Panc1 (cell line): ENCODE measurements at regions not wholly inside any gene's neighbourhood (a gene's known extent, or its start where the extent isn't known, plus 50 kb on each side); places are given as distances from the start of the nearest gene placed in this dataset.

Experiments used
- ATAC-seq: fragments of 200-7000 bp; cut with Tn5 transposase; 2 replicates; pipeline ENCODE4 v1.9.1; 2020; ENCODE audit warnings: mild to moderate bottlenecking, moderate library complexity
- BruUV-seq: library from RNA; stranded (reverse); fragments of 400-500 nt; replicated peaks from 2 replicates; lab custom pipeline; 2021; lab: Mats Ljungman, UMichigan
- CTCF ChIA-PET: fragments of 300-600 bp; sonication (Branson Sonifier 250); formaldehyde crosslinking; loops from one replicate; lab custom pipeline; 2022; ENCODE audit warnings: antibody characterized with exemption; lab: Charles Lee
- POLR2A ChIA-PET: fragments of 300-600 bp; sonication (Branson Sonifier 250); formaldehyde crosslinking; loops from one replicate; lab custom pipeline; 2022; ENCODE audit warnings: antibody characterized with exemption; lab: Charles Lee
- DNase-seq: peaks from one replicate; pipeline ENCODE4 v3.0.0-alpha.2; 2010; ENCODE audit warnings: low read depth, low spot score
- H3K27ac ChIP-seq: 2 replicates; pipeline ENCODE4 v1.5.1; 2011; ENCODE audit warnings: mild to moderate bottlenecking, low read length, inconsistent platforms
- H3K27me3 ChIP-seq: fragments of 200-500 bp; sonication (Bioruptor generic); 2 replicates; pipeline ENCODE4 v1.6.0; 2014; ENCODE audit warnings: low read length, inconsistent platforms; ENCODE audit not compliant: control insufficient read depth, insufficient read depth
- H3K36me3 ChIP-seq: fragments of 200-500 bp; sonication (Bioruptor generic); 2 replicates; pipeline ENCODE4 v1.5.1; 2014; ENCODE audit warnings: inconsistent platforms, mild to moderate bottlenecking, low read length, moderate library complexity; ENCODE audit not compliant: control insufficient read depth, insufficient read depth
- H3K4me1 ChIP-seq: 2 replicates; pipeline ENCODE4 v1.5.1; 2011; ENCODE audit warnings: inconsistent platforms, mild to moderate bottlenecking, low read length, moderate library complexity; ENCODE audit not compliant: control insufficient read depth, insufficient read depth
- H3K4me3 ChIP-seq, 2 experiments: 2 replicates each; pipeline ENCODE4 v1.5.1; 2011 to 2012; ENCODE audit warnings: low read depth in 2 of 2, low read length in 2 of 2, mild to moderate bottlenecking in 2 of 2, inconsistent platforms in 1 of 2, moderate library complexity in 1 of 2
- H3K9me3 ChIP-seq: fragments of 200-500 bp; sonication (Bioruptor generic); 2 replicates; pipeline ENCODE4 v1.5.1; 2014; ENCODE audit warnings: low read depth, mild to moderate bottlenecking, inconsistent platforms, low read length, moderate library complexity; ENCODE audit not compliant: control insufficient read depth, insufficient read depth
- POLR2AphosphoS5 ChIP-seq: IDR thresholded peaks from 2 replicates; pipeline ENCODE4 v1.6.1; 2012; ENCODE audit warnings: mild to moderate bottlenecking, low read depth, low read length, moderate library complexity
- SIN3A ChIP-seq: IDR thresholded peaks from 2 replicates; pipeline ENCODE4 v1.6.1; 2012; ENCODE audit warnings: low read depth, mild to moderate bottlenecking, low read length, moderate library complexity, borderline replicate concordance; ENCODE audit not compliant: insufficient read depth
- TCF7L2 ChIP-seq: IDR thresholded peaks from 2 replicates; pipeline ENCODE4 v1.6.1; 2011; ENCODE audit warnings: mild to moderate bottlenecking, low read depth, low read length, inconsistent platforms
- in situ Hi-C: cut with HindIII; loops from 2 replicates; pipeline ENCODE4 v1.10.0; 2016; ENCODE audit warnings: low sequenced_read_pairs, low pct_unique_long_range_greater_than_20kb
- intact Hi-C: fragments of 100-400 bp; cut with micrococcal nuclease; formaldehyde crosslinking; loops from one replicate; pipeline ENCODE4 v1.10.0; 2022; ENCODE audit not compliant: unreplicated experiment
- TF ChIP-seq, protein P1 (sequence below), 2 experiments: IDR thresholded peaks; 2 replicates each; pipeline ENCODE4 v1.6.1; 2011 to 2012; ENCODE audit warnings: low read depth in 2 of 2, control low read depth in 1 of 2, low read length in 1 of 2, mild to moderate bottlenecking in 1 of 2, moderate library complexity in 1 of 2; ENCODE audit not compliant: insufficient read depth in 1 of 2
- TF ChIP-seq, protein P2 (sequence below): fragments of 450-650 bp; IDR thresholded peaks from 2 replicates; pipeline ENCODE4 v1.5.1; 2017; ENCODE audit warnings: mild to moderate bottlenecking

DNA sequence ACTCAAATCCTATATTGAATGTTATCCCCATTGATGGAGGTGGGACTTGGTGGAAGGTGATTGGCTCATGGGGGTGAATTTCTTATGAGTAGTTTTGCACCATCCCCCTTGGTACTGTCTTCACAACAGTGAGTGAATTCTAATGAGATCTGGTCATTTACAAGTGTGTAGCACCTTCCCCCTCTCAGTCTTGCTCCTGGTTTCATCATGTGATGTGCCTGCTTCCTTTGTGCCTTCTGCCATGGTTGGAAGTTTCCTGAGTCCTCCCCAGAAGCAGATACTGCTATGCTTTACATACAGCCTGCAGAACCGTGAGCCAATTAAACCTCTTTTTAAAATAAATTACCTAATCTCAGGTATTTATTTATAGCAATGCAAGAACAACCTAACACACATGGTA is 302.4 kb upstream of the KITLG start:
- ATAC-seq (no peak), DNase-seq (no peak)
- H3K4me3 ChIP-seq, result no peak overlapping the region
- no peaks in the 10 kb centered on the region for H3K36me3 ChIP-seq
- CTCF ChIA-PET, result no interaction called here
- H3K4me1 ChIP-seq, result no peaks in the 10 kb centered on the region
- no peaks in the 10 kb centered on the region for H3K27me3 ChIP-seq
- intact Hi-C loops, result no loop called here
- in situ Hi-C loops, result no loop called here
- POLR2A ChIA-PET, result no interaction called here
- no peaks in the 10 kb centered on the region for H3K9me3 ChIP-seq
- TF ChIP-seq, protein P1, sequence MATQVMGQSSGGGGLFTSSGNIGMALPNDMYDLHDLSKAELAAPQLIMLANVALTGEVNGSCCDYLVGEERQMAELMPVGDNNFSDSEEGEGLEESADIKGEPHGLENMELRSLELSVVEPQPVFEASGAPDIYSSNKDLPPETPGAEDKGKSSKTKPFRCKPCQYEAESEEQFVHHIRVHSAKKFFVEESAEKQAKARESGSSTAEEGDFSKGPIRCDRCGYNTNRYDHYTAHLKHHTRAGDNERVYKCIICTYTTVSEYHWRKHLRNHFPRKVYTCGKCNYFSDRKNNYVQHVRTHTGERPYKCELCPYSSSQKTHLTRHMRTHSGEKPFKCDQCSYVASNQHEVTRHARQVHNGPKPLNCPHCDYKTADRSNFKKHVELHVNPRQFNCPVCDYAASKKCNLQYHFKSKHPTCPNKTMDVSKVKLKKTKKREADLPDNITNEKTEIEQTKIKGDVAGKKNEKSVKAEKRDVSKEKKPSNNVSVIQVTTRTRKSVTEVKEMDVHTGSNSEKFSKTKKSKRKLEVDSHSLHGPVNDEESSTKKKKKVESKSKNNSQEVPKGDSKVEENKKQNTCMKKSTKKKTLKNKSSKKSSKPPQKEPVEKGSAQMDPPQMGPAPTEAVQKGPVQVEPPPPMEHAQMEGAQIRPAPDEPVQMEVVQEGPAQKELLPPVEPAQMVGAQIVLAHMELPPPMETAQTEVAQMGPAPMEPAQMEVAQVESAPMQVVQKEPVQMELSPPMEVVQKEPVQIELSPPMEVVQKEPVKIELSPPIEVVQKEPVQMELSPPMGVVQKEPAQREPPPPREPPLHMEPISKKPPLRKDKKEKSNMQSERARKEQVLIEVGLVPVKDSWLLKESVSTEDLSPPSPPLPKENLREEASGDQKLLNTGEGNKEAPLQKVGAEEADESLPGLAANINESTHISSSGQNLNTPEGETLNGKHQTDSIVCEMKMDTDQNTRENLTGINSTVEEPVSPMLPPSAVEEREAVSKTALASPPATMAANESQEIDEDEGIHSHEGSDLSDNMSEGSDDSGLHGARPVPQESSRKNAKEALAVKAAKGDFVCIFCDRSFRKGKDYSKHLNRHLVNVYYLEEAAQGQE (IDR thresholded peaks at IDR 0.05; ENCODE audit: insufficient read depth in 1 of 2, low read depth in 2 of 2, low read length in 1 of 2), result no peak
- TF ChIP-seq SIN3A (no peak), POLR2AphosphoS5 (no peak), TCF7L2 (no peak)
- TF ChIP-seq, protein P2, sequence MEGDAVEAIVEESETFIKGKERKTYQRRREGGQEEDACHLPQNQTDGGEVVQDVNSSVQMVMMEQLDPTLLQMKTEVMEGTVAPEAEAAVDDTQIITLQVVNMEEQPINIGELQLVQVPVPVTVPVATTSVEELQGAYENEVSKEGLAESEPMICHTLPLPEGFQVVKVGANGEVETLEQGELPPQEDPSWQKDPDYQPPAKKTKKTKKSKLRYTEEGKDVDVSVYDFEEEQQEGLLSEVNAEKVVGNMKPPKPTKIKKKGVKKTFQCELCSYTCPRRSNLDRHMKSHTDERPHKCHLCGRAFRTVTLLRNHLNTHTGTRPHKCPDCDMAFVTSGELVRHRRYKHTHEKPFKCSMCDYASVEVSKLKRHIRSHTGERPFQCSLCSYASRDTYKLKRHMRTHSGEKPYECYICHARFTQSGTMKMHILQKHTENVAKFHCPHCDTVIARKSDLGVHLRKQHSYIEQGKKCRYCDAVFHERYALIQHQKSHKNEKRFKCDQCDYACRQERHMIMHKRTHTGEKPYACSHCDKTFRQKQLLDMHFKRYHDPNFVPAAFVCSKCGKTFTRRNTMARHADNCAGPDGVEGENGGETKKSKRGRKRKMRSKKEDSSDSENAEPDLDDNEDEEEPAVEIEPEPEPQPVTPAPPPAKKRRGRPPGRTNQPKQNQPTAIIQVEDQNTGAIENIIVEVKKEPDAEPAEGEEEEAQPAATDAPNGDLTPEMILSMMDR, result no peak
- no TSS peak for BruUV-seq
- H3K27ac ChIP-seq, result no peak overlapping the region

DNA sequence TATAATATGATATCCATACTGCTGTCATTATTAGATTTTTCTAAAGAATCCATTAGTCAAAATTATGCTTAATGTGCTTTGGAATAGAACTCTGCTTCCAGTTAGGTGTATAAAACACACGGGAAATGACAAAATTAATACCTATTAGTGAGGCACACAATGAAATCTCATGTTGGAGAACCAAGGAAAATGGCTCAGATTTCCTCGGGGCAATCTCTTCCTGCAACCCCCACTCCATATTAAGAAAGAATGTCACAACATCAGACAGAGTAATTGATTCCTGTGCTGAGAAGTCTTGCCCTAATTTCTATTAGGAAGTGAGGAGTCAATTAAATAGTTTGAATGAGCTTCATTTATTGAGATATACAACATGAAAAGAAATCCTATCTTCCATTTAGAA is 299.8 kb upstream of the KITLG start:
- Histone ChIP-seq H3K9me3 (no peaks in the 10 kb centered on the region), H3K27me3 (no peaks in the 10 kb centered on the region), H3K4me1 (no peaks in the 10 kb centered on the region), H3K4me3 (no peak overlapping the region), H3K27ac (no peak overlapping the region), H3K36me3 (no peaks in the 10 kb centered on the region)
- in situ Hi-C loops (no loop called here), intact Hi-C loops (no loop called here)
- ChIA-PET CTCF (no interaction called here), POLR2A (no interaction called here)
- no TSS peak for BruUV-seq
- no peak for ATAC-seq
- TF ChIP-seq SIN3A (no peak), POLR2AphosphoS5 (no peak), TCF7L2 (no peak)
- TF ChIP-seq, protein P1 (IDR thresholded peaks at IDR 0.05; ENCODE audit: insufficient read depth in 1 of 2, low read depth in 2 of 2, low read length in 1 of 2), result no peak
- TF ChIP-seq, protein P2, result no peak
- DNase-seq, result no peak
